ENCODE measurements at regions not wholly inside any gene's neighbourhood (a gene's known extent, or its start where the extent isn't known, plus 50 kb on each side); places are given as distances from the start of the nearest gene placed in this dataset.

- TF ChIP-seq CTCF (IDR thresholded peaks at IDR 0.05) (no peak), POLR2A (IDR thresholded peaks at IDR 0.05) (no peak)
These were observed 208.6 kb downstream of the RASSF9 start for GRCh38 chr12:85627584-85627983.
